Kidney capillary endothelial cell (primary cell): ENCODE measurements at regions not wholly inside any gene's neighbourhood (a gene's known extent, or its start where the extent isn't known, plus 50 kb on each side); places are given as distances from the start of the nearest gene placed in this dataset.

Experiments used
- DNase-seq: peaks from one replicate; pipeline ENCODE4 v3.0.0-alpha.2; 2018; ENCODE audit warnings: low spot score

DNA sequence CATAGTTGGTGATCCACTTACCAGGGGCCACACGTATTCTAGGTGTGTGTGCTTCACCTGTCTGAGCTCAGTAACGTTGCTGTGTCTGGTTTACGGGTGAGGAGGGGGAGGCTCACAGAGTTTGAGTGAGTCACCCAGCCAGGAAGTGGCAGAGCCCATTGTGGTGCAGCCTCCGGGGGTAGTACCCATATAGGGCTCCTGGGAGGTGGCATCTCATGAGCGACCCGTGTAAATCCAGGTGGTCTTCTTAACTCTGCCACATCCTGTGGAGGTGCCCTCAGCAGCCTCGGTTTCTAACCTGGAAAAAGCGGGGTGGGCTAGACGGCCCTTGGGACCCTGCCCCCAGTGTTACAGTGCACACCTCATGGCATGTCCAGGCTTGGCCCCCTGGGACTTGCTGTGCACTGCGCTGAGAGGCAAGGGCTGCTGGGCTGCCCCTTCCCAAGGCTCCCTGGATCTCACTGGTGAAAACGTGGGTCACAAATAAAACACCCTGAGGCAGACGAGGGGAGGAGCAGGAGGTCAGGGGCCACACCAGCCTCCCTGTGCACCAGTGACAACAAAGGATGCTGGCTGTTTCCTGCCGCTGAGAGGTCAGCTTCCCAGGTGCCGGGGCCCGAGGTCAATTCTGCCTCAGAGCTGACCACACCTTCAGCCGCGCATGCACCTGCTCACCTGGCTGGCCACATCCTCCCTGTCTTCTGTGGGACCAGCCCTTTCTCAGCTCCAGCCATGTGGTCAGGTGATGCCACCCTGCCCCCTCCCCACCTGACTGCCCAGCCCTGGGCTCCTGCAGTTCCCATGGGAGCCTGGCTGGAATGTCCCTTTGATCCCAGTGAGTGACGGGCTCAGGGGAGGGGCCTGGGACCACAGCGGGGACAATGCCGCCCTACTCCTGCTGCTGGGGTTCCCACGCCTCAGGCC is 305.1 kb downstream of the CTTN start:
- DNase-seq: no peak

DNA sequence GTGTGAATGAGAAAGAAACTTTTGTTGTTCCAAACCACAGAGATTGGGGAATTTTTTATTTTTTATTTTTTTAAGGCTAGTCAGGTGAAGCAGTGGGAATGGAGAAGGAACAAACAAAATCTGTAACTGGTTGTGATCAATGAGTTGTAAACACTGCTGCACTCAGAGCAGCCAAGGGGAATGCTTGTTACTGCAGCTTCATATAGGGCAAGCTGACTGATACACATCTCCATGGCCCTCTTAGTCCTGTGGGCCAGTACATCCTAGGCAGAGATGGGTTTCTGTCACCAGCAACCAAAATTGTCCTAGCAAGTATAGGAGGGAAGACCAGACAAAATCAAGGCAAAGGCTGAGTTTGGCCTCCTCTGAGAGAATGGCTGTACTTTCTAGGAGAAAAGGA is 306.8 kb downstream of the CTTN start:
- DNase-seq: no peak

DNA sequence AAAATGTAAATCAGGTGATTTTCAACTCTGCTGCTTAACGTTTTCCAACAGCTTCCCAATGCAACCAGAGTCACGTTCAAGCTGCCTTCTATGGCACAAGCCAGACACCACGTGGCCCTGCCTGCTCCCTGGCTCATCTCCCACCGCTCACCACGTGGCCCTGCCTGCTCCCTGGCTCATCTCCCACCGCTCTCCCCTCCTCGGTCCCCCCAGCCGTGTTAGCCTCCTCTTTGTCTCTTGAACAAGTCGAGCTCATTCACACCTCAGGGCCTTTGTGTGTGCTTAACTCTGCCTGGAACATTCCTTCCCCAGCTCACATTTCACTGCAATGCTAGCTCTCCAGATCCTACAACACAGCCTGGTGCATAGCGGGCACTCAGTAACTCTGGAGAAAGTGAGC is 307.6 kb downstream of the CTTN start:
- no peak for DNase-seq

DNA sequence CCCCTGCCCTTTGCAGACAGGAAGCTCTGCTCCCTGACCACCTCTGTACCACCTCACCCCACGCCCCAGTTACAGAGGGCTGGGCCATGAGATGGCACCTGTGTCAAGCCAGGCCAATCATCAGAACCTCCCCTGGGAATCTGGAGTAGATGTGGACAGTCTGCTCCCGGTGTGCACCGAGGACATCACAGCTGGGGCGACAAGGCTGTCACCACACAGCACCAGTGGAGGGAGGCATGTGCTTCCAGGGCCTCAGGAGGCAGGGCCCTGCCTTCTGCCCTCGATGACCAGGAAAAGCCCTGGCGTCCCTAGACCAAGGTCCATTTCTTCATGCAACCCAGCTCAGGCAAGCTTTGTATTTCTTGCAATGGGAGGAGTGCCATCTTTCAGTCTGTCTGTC is 309.5 kb downstream of the CTTN start:
- no peak for DNase-seq

DNA sequence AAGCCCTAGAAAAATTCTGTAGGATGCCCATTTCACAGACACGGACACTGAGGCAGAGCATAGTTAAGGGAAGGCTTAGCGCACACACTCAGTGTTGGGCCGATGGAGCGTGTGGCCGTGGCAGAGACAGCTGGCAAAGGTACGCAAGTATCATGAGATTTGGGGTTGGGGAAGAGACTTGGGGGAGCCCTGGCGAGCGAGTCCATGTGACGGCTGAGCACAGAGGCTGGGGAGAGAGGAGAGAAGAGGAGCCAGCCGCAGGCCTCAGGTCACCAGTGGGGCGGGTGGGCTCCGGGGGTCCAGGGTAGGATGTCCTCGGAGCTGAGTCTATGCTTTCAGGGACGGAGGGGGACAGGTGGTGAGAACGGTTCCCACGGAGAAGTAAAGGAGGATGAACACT is 311.3 kb downstream of the CTTN start:
- DNase-seq: no peak

DNA sequence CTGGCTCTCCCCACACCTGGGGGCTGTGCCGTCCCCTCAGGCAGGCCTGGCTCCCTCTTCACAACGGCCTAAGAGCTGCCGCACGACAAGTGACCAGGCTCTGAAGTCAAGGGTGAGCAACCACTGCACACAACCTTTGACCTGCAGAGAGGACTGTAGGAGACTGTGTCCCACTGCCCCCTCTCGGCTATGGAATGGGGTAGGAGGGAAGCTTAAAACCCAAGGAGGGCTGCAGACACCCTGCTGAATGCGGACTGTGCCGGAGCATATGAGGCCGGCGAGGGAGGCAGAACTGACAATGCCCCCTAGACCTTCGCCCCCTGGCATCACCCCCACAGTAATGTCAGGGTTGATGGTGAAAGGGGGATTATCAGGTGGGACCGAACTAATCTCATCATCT is 311.9 kb downstream of the CTTN start:
- no peak for DNase-seq

DNA sequence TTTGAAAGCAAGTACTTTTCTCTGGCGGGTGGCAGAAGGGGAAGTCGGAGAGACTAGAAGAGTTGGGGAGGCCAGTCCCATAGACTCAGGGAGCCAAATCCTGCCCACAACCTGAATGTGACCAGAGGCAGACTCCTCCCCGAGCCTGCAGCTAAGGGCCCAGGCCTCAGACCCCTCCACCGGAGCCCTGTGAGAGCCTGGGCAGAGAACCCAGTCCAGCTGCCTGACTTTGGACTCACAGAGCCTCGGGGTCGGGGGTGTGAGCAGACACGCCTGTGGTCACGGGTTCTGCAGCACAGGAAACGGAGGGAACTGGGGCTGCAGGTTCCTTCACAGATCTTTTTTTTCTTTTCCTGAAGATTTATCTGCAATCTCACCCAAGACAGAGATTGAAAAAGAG is 312.3 kb downstream of the CTTN start:
- DNase-seq: no peak

DNA sequence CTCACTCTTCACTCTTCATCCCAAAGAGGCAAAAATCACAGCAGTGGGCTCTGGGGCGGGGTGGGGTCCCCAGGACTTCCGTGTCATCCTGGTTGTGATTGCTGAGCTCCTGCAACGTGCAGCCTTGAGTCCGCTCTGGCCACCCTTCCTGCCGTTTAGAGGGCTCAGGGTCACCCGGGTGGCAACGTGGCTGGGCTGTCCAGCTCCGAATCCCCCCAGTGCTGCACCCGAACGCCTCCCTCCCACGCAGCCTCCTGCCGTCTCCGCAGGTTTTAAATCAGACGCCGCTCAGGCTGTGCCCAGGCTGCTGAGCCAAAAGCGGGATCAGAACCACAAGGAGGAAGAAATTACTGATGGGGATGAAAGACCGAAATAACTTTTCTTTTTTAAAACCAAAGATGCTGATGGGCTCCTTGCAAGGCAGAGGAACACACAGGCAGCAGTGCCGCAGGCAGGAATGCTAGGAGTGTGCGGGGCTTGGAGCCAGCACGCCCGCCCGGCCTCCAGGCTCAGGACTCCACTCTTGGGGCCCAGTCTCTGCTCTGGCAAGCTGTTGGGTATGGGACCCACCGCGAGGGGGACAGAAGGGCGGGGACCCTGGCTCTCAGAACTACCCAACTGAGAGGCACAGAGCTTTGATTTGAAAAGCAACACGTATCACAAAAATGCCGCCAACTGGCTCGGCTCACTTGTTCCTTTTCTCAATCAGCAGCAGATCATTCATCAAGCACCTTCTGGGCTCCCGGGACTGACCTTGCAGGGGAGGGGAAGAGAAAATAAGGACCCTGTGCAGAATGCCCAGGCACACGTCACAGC is 313.0 kb downstream of the CTTN start:
- DNase-seq: no peak

DNA sequence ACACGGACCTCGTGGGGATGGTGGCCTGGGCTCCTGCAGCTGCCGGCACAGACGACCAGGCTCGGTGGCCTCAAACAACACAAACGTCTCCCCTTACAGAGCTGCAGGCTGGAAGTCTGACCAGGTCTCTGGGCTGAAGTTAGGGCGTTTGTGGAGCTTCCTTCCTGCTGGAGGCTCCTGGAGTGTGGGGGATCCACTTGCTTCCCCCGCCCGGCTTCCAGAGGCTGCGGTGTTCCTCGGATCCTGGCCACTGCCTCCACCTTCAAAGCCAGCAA is 313.5 kb downstream of the CTTN start:
- DNase-seq: no peak

DNA sequence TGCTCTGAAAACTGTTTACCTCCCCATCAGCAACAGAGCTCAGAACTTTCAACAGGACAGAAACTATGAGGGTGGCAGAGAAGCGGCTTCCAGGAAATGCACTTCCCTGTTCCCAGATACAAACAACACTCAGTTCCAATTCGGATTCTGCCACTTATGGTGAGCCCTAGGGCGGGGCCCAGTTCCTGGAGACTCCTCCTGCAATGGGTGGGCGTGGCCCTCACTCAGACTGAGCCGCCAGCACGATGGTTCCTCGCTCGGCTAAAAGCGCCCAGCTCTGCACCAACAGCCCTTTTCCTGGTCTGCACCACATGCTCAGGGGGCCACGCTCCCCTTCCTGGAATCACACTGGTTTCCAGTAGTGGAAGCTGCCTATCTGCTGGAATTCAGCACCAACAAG is 314.1 kb downstream of the CTTN start:
- no peak for DNase-seq

DNA sequence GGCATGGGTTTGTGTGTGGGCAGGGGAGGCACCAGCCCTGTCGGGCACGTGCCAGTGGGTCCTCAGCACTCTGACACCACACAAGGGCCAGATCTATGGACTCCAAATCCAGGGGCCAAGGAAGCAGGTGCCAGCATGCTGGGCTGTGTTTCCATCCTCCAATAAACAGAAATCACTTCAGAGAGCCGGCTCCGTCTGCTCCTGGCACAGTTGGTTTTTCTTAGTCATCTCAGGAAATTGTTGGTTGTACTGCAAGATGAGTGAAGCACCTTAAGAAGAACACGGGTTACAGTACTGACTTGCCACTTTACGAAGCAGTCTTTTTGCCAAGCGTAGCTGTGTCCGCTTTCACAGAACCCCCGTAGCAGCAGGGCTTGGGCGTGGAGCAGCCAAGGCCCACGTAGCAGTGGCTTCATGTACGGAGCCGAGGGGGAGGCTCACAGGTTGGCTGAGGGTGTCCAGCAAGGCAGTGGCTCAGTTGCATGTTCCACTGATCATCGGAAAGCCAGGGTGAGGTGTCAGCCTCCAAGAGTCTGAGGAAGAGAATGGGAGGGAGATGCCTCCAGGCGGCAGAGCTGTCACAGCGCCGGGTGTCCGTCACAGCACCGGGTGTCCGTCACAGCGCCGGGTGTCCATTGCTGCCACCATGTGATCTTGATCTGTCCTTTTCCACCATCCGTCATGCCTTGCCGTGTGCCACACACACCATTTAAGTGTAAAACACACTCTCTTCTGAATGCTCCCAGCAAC is 314.9 kb downstream of the CTTN start:
- DNase-seq: no peak

DNA sequence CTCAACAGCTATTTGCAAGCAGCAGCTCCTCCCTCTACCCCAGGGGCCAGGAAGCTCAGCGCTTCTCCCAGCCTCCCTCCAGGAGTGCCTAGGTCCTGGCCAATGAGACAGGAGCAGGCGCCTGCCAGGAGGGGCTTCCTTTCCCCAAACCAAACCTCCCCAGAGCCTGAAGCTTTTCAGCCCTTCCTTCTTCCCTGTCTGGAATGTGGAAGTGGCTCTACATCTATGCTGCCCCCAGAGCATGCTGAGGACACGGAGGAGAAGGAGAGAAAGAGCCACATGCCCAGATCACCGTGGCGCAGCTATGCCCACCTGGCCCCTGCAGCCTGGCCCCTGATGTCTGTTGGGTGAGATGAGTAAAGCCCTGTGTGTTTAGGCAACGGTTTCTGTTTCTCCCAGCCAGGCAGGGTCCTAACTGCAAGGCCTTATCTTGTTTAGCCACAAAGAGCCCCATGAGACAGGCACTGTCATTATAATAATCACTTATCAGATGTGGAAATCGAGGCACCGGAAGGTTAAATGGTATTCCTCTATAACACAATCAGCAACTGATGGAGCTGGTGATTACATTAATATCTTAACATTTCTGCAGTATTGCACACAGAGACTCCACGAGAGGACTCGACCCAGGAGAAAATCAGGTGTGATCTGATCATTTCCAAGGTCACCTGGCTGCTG is 315.8 kb downstream of the CTTN start:
- no peak for DNase-seq

DNA sequence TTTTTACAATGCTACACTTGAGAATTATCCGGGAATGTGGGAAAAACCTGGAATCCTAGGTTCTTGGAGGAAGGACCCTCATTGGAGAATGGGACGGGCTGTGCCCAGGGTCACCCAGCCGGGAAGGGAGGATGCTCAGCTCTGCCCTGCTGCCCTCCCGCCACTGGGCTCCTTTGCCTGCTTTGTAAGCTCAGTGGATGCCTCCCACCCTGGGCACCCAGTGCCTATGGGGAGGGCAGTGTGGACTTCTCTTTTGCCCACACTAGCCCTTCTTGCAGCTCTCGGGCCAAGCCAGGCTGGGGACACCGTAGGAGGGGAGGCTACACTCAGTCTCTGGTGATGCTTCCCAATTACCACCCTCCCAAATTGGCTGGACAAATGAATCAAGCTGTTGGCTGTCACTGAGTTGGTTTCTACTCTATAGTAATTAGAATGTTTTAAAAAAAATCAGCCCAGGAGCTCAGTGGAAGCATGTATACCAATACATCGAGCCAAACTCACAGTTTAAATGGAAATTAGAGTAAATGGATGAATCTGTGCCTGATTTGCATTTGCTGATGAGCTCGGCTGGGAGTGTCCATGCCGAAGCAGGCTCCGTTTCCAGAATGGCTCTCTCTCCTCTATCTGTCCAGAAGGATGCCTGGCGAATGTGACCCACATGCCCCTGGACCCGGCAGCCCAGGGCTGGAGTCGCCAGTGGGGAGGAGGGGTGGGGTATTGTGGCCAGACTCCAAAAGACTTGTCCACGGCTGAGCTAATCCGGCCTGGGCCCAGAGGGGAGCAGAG is 317.0 kb downstream of the CTTN start:
- no peak for DNase-seq

DNA sequence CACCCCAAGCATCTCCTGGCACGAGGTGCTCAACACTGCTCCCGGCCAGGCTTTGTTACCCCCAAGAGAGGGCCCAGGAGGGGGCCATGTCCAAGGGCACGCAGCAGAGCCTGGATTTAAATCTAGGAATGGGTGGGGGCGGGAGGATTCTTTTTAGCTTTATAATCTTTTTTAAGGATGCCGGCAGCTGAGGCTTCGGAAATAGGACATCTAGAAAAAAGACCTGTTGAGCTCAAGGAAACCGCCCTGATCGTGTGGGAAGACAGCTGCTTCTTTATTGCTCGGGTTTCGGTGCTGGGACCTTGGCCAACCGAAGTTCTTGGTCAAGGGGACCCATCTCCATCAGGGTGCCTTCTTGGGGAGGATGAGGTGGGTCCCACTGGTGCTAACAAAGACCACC is 317.9 kb downstream of the CTTN start:
- no peak for DNase-seq

DNA sequence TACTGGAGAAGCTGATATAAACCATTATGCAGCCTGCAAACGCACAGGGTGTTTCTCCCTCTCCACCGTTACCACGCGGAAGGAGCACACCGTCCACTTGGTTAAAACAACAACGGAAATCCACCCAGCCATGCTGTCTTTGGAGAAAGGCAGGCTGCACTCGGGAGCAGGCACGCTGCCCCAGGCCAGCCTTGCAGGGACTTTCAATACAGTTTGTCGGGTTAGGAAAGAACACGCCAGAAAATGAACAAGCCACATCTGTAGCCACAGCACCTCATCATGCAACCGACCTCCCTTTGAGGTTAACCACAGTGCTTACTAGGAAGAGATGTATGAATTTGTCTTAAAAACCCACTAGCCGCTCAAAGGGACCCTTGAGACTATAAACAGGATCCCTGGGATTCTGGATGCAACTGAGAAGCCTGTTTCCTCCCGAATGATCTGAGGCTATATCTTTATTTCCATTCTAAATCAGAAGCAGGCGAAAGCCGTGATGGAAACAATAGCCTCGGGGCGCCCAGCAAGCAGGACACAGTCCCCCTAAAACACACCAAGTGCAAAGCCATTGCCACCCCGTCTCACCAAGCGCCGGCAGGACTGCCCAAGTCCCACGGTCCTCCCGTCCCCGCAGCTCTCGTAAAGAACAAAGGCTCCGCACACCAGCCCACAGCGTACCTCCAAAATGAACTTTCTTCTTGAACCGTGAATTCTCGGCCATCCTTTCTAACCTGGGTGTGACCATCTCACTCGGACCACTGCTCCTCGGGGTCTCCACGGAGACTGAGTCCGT is 318.9 kb downstream of the CTTN start:
- no peak for DNase-seq

DNA sequence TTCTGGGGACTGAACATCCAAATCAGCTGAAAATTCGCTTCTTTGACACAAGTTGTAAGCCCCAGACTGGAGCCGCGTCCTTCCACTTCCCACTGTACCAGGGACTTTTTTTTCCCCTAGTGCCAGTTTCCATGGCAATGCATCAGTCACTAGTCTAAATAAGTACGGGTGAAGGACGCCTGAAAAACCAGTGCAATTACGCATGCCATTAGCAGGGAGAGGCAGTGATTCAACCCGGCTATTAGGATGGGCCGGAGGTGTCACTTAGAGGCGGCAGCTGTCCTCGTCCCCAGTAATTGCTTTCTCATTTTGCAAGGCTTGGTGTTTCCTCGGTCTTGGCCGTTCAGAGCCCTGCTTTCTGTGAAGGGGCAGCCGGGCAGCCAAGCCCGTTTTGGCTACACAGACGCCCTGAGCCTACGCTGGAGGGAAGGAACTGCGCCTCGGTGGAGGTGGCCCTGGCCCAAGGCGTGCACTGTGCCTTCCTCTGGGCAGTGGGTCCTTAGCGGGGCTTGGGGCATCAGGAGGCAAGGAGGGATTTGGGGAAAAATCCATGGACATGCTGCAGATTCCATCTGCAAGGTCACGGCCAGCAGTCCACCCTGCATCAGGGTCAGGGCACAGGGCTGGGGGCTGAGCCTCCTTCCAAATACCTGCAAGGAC is 319.7 kb downstream of the CTTN start:
- DNase-seq: no peak

DNA sequence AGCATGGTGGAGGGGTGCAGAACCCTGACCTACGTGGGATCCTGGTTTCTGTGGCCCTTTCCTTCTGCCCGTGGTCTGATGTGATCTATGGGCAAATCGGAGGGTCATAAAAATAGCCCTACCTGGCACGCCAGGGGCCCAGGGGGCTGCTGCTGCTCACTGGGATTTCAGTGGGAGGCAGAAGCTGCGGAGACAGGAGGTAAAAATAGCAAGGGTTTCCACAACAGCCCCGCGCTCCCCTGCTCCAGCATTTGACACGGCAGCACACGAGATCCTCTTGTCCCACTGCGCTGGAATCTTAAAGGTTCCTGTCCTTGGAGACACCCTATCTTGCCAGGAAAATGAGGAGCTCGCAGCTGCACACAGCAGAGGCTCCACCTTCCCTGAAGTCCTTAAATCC is 321.2 kb downstream of the CTTN start:
- no peak for DNase-seq

DNA sequence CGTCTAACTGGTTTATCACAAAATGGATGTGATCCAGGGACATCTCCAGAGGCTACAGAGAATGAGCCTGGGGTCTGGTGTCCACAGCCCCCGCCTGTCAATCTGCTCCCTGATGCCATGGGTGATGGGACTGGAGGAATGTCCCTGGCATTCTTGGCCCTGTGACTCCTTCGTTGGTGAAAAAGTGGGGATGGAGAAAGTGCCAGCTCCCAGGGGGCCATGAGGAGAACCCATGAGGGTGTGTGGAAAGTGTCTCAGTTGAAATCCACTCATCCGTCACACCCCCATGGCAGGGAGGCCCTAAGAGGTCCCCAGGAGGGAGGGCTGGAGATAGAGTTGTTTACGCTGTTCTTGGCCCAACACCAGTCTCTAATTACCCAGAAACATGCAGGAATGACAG is 322.0 kb downstream of the CTTN start:
- DNase-seq: no peak

DNA sequence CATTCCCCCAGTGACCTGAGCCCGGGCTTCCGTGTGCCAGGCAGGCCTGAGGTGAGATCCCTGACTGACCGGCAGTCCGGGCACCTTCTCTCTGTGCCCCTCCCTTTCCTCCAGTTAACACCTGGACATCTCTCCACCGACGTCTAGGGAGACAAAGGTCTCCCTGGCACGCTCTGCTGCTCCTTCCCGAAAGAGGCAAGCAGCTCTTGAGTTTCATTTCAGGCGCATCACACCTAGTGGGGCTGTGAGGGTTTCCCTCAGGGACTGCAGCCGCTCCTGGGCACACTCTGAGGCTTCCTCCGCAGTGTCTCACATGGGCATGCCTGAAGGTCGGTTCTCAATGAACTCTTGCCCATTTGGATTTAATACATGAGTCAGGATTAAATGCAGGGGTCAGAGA is 322.7 kb downstream of the CTTN start:
- no peak for DNase-seq

DNA sequence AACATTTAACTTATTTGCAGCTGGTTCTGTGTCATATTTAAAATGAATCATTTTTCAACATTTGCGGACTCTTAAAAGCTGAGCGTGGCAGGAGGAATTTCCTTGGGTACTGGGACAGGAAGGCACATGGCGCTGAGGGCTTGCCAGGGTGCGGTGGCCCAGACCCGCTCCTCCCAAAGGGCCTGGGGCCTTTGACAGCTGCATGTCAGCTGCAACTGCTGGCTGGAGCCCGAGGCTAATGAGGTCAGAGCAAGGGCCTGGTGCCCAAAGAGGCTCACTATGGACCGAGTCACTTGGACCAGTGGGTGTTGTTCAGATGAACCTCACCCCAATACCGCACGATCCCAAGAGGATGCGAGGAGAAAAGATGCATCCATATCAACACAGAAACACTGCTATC is 326.9 kb downstream of the CTTN start:
- DNase-seq: no peak
